ENCODE measurements at regions not wholly inside any gene's neighbourhood (a gene's known extent, or its start where the extent isn't known, plus 50 kb on each side); places are given as distances from the start of the nearest gene placed in this dataset.
A peak's percentile ranks its signal among the peaks of the same experiment; 100 is the strongest.

DNA sequence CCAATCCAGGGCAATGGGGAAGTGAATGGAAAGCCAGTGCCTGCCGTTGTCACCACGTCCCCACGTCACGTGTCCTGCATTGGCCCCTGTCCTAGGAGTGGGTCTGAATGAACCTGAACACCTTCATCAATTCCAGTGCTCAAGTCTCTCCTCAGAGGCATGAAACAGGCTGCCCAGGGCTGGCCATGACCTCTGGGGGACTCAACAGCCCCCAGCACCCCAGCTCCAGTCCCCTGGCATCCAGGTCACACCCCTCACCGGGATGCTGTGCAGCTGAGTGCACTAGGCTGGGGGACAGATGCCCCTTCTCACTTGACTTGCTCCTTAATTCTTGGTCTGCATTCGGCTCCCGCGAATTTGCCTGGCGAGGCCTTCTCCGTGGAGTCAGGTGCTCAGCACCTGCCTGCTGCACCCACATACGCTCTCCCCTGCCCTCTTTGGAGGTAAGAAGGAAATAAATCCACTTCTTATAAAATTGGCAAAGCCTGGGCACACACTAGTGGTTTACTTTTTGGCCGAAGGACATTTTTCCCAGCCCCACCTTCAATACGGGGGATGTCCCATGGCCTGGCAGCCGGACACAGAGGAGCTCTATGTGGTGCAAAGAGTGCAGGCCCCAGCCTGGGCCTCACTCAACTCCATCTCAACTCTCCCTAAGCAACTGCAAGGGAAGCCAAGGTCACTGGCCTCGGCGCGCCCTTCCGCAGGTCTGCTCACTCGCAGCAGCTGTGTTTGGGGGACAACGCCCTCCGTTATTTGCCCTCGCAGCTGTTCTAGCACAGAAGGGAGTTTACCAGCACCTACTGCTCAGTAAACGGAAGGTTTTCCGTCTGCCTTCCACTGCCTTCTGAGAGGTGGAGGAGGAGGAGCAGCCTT, 77.6 kb upstream of the SHH start:
- intact Hi-C loops (cut with DNase I) = no loop called here
- Histone ChIP-seq H3K4me3 (replicated peaks in 1 of 3) (no peak overlapping the region), H3K9me3 (no peaks in the 10 kb centered on the region), H3K36me3 (no peaks in the 10 kb centered on the region), H3K27me3 (no peaks in the 10 kb centered on the region), H3K27ac (no peak overlapping the region), H3K4me1 (no peaks in the 10 kb centered on the region)
- TF ChIP-seq POLR2A (IDR thresholded peaks at IDR 0.05) = no peak
- TF ChIP-seq, protein P1, sequence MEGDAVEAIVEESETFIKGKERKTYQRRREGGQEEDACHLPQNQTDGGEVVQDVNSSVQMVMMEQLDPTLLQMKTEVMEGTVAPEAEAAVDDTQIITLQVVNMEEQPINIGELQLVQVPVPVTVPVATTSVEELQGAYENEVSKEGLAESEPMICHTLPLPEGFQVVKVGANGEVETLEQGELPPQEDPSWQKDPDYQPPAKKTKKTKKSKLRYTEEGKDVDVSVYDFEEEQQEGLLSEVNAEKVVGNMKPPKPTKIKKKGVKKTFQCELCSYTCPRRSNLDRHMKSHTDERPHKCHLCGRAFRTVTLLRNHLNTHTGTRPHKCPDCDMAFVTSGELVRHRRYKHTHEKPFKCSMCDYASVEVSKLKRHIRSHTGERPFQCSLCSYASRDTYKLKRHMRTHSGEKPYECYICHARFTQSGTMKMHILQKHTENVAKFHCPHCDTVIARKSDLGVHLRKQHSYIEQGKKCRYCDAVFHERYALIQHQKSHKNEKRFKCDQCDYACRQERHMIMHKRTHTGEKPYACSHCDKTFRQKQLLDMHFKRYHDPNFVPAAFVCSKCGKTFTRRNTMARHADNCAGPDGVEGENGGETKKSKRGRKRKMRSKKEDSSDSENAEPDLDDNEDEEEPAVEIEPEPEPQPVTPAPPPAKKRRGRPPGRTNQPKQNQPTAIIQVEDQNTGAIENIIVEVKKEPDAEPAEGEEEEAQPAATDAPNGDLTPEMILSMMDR (IDR thresholded peaks at IDR 0.05) = no peak
- no peak for DNase-seq
- 88 to 94% methylated on average over 20 to 24 of the region's 24 CpGs for WGBS, 2 donors

DNA sequence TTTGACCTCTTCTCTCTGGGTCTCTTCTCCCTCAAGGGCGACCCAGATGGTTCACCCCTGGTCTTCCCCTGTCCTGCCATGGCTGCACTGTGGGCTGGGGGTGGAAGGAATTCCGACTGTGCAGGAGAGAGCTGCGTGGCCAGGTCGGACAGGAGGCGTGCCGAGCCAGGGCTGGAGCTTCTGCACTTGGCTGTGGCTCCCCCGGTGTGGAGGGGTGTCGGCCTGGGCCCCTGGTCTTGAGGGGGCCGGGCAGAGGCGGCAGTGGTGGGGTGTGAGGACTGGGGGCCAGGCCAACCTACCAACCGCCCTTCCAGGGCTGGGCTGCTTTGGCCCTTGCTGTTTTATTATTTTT, 74.9 kb upstream of the SHH start:
- intact Hi-C loops (cut with DNase I) = no loop called here
- H3K36me3 ChIP-seq = no peaks in the 10 kb centered on the region
- H3K4me1 ChIP-seq = no peaks in the 10 kb centered on the region
- TF ChIP-seq, protein P1 (IDR thresholded peaks at IDR 0.05) = no peak
- no peak for TF ChIP-seq POLR2A (IDR thresholded peaks at IDR 0.05)
- H3K4me3 ChIP-seq (replicated peaks in 1 of 3) = no peak overlapping the region
- no peaks in the 10 kb centered on the region for H3K27me3 ChIP-seq
- DNase-seq = no peak
- H3K9me3 ChIP-seq = no peaks in the 10 kb centered on the region
- WGBS, 2 donors = 51 to 54% methylated on average over 7 to 11 of the region's 11 CpGs
- no peak overlapping the region for H3K27ac ChIP-seq

DNA sequence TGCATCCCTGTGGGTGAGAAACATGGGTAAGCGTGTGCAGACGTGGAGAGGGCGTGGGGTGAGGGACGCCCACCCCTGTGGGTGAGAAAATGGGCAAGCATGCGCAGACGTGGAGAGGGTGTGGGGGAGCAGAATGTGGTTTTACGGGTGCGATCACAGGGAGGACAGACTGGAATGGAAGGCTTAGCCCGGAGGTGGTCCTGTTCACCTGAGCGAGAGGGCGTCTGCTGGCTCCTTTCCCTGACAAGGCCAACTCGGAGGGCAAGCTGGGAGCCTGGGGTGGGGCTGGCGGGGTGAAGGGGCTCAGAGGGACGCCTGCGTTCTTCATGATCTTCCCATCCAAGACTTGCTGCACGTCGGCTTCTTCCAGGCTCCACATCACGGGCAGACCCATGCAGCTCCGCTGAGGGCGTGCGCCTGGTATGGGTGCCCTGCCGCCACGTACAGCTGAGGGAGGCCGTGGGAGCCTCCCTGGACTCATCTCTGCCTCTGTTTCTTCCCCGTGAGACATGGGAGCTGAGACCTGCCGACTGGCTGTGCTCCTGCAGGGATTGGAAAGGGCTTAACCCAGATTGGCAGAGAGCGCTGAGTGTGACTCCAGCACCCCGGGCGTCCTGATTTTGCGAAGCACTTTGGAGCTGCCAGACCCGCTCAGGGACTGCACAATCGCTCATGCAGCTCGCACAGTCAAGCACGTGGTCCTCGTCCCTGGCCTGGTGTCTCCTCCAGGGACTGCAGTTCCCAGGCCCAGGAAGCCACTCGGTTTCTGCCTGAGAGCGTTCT, 74.3 kb upstream of the SHH start:
- Histone ChIP-seq H3K9me3 (no peaks in the 10 kb centered on the region), H3K4me3 (replicated peaks in 1 of 3) (no peak overlapping the region), H3K27ac (no peak overlapping the region), H3K4me1 (no peaks in the 10 kb centered on the region), H3K27me3 (no peaks in the 10 kb centered on the region), H3K36me3 (no peaks in the 10 kb centered on the region)
- WGBS, 2 donors = 77 to 87% methylated on average over 26 to 37 of the region's 37 CpGs
- no peak for TF ChIP-seq POLR2A (IDR thresholded peaks at IDR 0.05)
- TF ChIP-seq, protein P1 (IDR thresholded peaks at IDR 0.05) = peak in 1 of 6 experiments; percentile 17
- intact Hi-C loops (cut with DNase I) = no loop called here
- DNase-seq = peak; percentile 64 to 65

DNA sequence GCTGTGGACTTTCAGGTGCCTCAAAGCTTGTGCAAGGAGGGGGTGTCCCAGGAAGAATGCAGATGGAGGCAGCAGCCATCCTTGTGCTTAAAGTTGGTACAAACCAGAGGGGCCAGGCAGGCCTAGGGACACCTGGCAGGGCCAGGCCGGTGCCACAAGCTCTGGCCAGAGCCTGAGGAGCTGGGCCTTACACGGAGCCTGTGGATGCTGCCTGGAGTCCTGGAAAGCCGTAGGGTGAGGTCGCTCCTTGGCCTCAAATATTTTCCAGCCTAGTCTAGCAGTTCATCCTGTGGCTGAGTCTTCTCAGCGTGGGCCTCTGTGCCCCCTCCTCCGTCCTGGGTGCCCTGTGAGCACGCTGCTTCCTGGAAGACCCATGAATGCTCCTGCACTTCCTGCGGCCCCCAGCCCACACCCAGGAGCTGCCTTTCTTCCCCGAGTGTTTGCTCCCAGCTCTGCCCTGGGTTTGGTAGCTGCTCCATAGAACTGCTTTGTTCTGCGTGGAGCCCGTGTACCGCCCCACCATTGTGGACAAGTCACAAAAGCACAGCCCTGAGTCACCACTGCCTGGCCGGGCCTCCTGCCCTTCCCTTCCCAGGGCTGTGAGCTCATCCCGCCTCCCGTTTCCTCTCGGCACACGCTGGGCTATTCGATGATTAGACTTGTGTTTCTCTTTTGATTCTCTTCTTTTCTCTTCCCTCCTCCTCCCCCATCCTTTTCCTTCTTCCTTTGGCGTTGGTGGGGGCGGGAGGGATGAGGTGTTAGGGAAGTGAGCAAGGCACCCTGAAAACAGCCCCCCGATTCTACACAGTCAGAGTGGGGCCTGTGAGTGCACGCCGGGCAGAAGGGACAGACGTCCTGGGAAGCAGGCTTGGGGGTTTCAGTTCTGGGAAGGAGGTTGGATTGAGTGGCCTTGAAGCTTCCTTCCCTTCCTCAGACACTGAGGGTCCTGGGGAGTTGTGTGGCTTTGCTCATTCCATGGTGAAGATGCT, 73.2 kb upstream of the SHH start:
- Histone ChIP-seq H3K4me3 (replicated peaks in 1 of 3) (no peak overlapping the region), H3K36me3 (no peaks in the 10 kb centered on the region), H3K27me3 (no peaks in the 10 kb centered on the region), H3K9me3 (no peaks in the 10 kb centered on the region), H3K4me1 (no peaks in the 10 kb centered on the region), H3K27ac (no peak overlapping the region)
- no peak for DNase-seq
- no peak for TF ChIP-seq POLR2A (IDR thresholded peaks at IDR 0.05)
- intact Hi-C loops (cut with DNase I) = no loop called here
- 67 to 77% methylated on average over 24 of the region's 24 CpGs for WGBS, 2 donors

Data from thyroid gland (tissue), 4 donors.